HG02763 (cell line): ENCODE measurements at regions not wholly inside any gene's neighbourhood (a gene's known extent, or its start where the extent isn't known, plus 50 kb on each side); places are given as distances from the start of the nearest gene placed in this dataset.
A peak's percentile ranks its signal among the peaks of the same experiment; 100 is the strongest.

Experiments used
- ATAC-seq: cut with Tn5 transposase; IDR thresholded peaks from one replicate; pipeline ENCODE4 v1.9.1; 2021; ENCODE audit warnings: mild to moderate bottlenecking, moderate library complexity; ENCODE audit not compliant: unreplicated experiment

GRCh38 chr17:77320044-77320440 lies 179.3 kb downstream of the SEC14L1 start:
- no peak for ATAC-seq

- no peak for ATAC-seq
Observed at GRCh38 chr17:77320485-77321256, 179.9 kb downstream of the SEC14L1 start.

DNA sequence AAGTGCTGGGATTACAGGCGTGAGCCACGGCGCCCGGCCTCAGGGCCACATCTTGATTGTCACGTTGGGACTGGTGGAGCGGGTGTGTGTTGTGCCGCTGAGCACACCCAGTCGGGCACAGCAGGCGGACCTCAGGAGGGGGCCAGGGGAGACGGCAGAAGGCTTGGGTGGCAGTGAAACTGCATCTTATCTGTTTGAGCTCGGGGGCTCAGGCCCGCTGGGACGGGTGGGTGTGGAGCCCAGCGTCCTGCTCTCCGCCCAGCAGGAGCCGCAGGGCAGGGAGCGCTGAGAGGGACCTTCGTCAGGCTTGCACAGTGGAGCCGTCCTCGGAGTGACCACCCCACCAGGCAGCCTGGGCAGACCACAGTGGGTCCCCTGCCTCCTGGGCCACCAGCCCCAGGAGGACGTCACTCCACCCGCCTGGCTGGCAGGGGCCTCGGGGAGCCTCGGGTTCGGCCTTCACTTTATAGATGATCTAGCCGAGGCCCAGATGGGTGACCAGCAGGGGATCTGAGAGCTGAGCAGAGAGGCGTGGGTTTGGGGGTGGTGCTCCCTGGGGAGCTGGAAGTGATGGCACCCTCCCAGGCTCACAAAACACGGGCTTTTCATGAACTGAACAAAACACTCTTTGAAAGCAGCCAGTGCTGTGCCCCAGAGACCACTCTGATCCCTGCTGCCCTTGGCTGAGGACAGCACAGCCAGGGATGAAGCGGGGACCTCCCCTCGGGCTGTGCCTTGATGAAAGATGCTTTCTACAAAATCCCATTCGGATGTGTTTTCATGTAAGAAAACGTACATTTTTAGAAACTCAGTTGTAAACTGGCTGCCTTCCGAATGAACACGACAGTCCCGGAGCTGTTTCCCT lies 181.1 kb downstream of the SEC14L1 start:
- ATAC-seq = no peak

DNA sequence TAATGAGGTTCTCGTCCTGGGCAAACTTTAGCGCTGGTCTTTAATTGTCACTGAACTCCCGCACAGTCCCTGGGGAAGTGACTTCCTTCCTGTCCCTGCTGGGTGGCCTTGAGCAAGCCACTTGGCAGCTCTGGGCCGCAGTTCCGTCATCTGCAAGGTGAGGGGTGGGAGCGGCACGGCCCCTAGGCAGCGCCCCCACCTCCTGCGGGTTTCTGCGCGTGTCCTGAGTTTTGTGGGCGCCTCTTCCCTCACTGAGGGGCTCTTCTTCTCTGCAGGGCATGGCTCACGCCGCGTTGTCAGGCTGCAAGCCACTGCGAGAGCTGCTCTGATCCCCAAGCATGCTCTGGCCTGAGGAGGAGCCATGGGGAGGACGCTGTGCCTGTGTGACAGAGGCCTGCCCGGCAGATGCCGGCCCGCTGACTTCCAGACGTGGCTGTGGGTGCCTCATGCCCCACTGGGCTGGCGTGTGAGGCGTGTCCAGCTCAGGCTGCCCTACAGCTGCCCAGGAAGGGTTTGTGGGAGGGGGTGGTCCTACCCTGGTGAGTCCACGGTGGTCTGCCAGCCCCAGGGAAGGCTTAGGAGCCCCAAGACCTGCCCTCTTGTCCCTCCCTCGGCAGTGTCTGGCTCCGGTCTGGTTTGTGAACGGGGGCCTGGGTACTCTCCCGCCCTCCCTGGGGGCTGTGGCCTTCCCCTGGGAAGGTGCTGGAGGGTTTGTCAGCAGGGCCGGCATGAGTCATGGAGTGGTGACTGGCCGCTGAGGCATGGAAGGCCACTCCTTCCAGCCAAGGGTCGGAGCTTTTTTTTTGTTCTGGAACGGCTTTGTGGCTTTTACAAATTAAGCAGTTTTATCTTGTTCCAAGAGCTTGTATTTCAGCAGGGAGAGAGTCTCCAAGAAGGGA lies 182.0 kb downstream of the SEC14L1 start:
- ATAC-seq = no peak

GRCh38 chr17:77323413-77324171 lies 182.8 kb downstream of the SEC14L1 start:
- ATAC-seq = no peak

DNA sequence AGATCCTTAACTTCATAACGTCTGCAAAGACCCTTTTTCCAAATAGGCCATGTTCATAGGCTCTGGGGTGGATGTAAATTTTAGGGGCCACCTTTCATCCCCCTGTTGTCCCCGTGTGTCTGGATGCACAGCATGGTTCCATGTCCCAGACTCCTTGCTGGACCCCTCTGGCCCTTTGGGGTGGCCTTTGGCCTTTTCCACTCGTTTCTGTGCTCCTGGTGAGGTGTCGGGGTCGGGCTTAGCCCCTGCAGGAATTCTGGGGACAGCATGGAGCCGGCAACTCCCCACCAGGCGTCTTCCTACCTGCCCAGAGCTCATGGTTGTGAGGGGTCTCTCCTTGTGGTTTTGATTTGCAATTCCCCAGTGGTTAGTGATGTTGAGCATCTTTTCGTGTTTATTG lies 183.5 kb downstream of the SEC14L1 start:
- ATAC-seq = no peak

GRCh38 chr17:77325577-77326075 lies 184.9 kb downstream of the SEC14L1 start:
- no peak for ATAC-seq

- ATAC-seq = no peak
Observed at GRCh38 chr17:77326076-77326591, 185.4 kb downstream of the SEC14L1 start.

DNA sequence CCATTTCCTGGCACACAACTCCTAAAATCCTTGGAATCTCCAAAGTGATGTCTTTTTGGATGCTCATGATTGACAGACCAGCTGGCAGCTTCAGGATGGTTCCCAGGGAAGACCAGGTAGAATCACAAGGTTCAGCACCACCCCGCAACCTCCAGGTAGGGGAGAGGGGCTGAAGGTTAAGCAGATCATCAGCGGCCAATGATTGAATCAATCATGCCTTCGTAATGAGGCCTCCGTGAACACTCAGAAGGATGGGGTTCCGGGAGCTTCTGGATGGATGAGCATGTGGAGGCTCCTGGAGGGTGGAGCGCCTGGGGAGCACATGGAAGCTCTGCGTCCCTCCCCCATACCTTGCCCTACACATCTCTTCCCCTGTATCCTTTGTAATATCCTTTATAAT lies 185.9 kb downstream of the SEC14L1 start:
- ATAC-seq = no peak

DNA sequence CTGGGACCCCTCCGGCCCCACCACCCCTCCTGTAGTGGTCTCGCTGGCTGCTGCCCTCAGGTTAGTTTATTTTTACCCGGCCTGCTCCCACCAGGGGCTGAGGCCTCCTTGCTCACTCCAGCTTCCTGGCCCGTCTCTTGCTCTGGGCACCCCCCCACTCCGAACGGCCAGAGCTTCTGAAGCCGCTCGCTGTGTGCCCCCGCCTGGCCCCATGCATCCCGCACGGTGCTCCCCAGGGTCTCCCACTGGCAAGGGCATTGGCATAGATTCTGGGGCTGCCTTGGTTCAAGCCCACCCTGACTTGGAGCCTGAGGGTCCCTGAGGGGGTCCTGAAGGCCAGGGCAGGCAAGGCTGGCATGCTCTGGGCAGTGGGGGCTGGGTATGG lies 186.4 kb downstream of the SEC14L1 start:
- no peak for ATAC-seq

- ATAC-seq = no peak
Observed at GRCh38 chr17:77327566-77328464, 187.0 kb downstream of the SEC14L1 start.

DNA sequence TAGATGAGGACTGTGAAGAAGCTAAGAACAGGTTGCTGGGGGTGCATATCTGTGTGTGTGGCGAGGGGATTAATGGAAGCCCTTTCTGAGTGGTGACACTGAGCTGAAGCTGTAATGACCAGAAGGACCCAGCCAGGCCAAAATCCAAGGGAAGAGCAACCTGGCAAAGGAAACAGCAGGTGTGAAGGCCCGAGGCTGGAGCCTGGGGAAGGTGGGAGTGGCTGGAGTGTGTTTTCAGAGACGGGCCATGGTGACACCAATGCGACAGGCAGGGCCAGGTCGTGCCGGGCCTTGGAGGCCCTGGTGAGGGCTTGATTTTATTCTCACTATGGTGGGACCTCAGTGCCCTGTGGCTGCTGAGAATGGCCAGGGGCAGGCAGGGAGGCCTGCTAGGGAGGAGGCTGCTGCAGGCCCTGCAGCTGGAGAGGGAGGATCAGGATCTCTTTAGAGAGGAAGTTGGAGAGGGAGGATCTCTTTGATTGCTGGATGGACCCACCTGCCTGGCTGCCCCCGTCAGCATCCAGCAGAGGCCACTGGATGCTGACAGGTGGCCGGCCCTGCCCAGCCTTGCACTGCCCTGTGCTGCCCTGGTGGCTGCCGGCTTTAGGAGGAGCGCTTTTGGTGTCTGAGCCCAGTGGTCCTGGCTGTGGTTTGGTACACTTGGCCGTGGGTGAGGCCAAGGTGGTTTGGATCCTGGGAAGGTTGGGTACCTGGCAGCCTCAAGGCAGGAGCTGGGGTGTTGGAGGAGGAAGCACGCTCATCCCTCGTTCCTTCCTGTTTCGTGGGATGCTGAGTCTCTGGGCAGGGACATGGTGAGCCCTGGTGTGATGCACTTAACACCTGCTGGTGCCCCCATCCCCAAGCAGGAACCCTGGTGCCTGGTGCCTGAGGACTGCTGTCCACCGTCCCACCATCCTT lies 188.3 kb downstream of the SEC14L1 start:
- ATAC-seq = no peak

DNA sequence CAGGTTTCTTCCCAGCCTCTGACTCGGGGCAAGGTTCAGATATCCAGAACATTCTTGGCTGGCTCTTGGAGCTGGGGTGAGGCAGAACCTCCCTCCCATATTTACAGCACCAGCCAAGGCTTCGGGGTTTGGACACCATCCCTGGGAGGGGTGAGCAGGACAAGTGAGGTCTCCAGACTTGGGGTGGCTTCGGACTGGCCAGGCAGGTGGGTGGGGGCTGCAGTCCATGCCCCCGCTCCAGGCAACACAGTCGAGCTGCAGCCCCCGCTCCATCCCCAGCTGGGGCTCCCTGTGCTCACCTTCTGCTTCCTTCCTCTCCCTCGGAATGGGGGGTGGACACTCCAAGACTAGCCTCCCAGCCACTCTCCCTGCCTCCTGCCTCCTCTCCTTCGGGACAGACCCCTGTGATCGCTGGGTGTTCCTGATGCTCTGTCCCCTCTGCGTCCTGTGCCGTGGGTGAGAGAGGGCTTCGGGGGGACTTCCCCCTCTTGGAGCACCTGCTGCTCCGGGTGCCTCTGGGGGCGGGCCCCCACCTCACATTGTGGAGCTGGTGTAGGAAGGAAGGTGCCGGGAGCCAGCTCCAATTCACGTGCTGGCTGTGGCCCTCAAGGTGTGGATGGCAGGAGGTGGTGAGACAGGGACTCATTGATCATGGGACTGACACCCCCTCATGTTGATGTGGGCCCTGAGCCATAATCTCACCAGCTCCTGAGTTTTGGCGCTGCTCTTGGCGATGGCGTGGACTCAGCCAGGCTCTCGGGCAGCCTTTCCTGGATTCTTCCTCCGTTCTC lies 189.2 kb downstream of the SEC14L1 start:
- no peak for ATAC-seq

DNA sequence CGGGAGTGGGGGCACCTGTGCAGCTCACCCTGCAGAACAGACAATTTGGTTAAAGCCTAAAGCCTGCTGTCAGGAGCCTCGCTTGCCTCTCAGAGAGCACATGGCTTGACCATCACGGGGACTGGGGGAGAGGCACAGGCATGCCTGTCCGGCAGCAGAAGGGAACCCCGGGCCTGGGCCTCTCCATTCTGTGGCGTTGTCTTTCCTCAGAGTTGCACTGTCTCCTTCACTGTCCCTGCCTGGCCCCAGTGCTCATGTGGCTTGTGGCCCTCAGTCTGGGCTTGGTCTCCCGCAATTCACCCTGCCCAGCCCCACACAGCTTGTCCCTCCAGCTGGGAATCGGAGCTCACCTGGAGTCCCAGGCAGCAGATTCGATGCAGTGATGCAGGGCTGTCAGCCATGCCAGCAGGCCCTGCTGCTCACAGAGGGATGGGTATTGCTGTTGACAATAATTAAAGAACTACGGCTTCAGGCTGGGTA lies 189.9 kb downstream of the SEC14L1 start:
- ATAC-seq = no peak

DNA sequence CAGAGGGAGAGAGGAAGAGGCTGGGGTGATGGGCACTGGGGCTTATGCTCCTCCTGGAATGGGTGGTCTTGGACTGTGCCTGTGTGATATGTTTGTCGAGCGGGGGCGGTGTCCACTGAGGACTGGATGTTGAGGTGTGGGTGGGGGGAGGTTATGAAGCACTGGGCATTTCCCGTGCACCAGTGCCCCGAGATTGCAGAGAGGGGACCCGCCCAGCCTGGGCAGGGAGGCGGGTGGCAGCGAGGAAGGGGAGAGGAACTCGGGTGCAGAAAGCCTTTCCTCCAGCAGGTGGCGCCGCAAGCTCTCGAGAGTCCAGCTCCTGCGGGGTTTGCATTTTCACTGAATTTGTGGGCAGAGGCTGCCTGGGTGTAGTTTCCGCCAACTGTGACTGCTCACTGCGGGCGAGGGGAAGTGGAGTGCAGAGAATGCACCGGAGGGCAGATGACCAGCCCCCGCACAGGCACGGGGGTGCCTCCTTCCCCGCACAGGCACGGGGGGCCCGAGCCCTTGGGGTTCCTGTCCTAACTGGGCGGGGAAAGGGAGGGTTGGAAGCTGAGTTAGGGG lies 190.6 kb downstream of the SEC14L1 start:
- peak; percentile 67 for ATAC-seq
